Fibroblast of skin of left biceps (primary cell): ENCODE measurements at regions not wholly inside any gene's neighbourhood (a gene's known extent, or its start where the extent isn't known, plus 50 kb on each side); places are given as distances from the start of the nearest gene placed in this dataset.
"Not testable (repeated sequence)": the region's sequence is repeated elsewhere in the genome, so short reads cannot be mapped to it uniquely, and the experiment has no call there.

Source experiments
- DNase-seq, 2 experiments: peaks; one replicate each; pipeline ENCODE4 v3.0.0-alpha.2; 2013; ENCODE audit warnings: low read depth in 2 of 2

GRCh38 chr4:186979961-186980745 is 256.5 kb upstream of the FAT1 start:
- DNase-seq = no peak

- DNase-seq = no peak
Measured at GRCh38 chr4:186981161-186981560, 257.5 kb upstream of the FAT1 start.

- DNase-seq = no peak
Measured at GRCh38 chr4:186982160-186982559, 258.5 kb upstream of the FAT1 start.

- DNase-seq = no peak
Measured at GRCh38 chr4:186984105-186984644, 260.5 kb upstream of the FAT1 start.

GRCh38 chr4:186999686-187000085 is 276.0 kb upstream of the FAT1 start:
- DNase-seq = peak in 1 of 2 experiments; percentile 49

GRCh38 chr4:187000281-187000680 is 276.6 kb upstream of the FAT1 start:
- DNase-seq = peak in 1 of 2 experiments; percentile 4

- not testable (repeated sequence) for DNase-seq
Measured at GRCh38 chr4:187002133-187002532, 278.5 kb upstream of the FAT1 start.

GRCh38 chr4:187004628-187005027 is 281.0 kb upstream of the FAT1 start:
- DNase-seq = no peak

GRCh38 chr4:187006189-187006618 is 282.5 kb upstream of the FAT1 start:
- peak; percentile 32 to 42 for DNase-seq

GRCh38 chr4:187010052-187010451 is 286.4 kb upstream of the FAT1 start:
- no peak for DNase-seq

GRCh38 chr4:187016101-187016500 is 292.4 kb upstream of the FAT1 start:
- DNase-seq = no peak

- DNase-seq = no peak
Measured at GRCh38 chr4:187017147-187017546, 293.5 kb upstream of the FAT1 start.

- DNase-seq = no peak
Measured at GRCh38 chr4:187019896-187020295, 296.2 kb upstream of the FAT1 start.

- no peak for DNase-seq
Measured at GRCh38 chr4:187020676-187021075, 297.0 kb upstream of the FAT1 start.

- DNase-seq = no peak
Measured at GRCh38 chr4:187021436-187022205, 298.0 kb upstream of the FAT1 start.

- DNase-seq = no peak
Measured at GRCh38 chr4:187027272-187027671, 303.6 kb upstream of the FAT1 start.

GRCh38 chr4:187042251-187042650 is 318.6 kb upstream of the FAT1 start:
- DNase-seq = no peak

- DNase-seq = no peak
Measured at GRCh38 chr4:187046471-187046870, 322.8 kb upstream of the FAT1 start.

- no peak for DNase-seq
Measured at GRCh38 chr4:187059021-187059420, 335.4 kb upstream of the FAT1 start.

- DNase-seq = no peak
Measured at GRCh38 chr4:187059895-187060294, 336.2 kb upstream of the FAT1 start.

- no peak for DNase-seq
Measured at GRCh38 chr4:187060551-187060950, 336.9 kb upstream of the FAT1 start.

GRCh38 chr4:187063251-187063650 is 339.6 kb upstream of the FAT1 start:
- no peak for DNase-seq

GRCh38 chr4:187064033-187064432 is 340.4 kb upstream of the FAT1 start:
- no peak for DNase-seq
